ENCODE measurements at regions not wholly inside any gene's neighbourhood (a gene's known extent, or its start where the extent isn't known, plus 50 kb on each side); places are given as distances from the start of the nearest gene placed in this dataset.

GRCh38 chr12:118850244-118850825 is 131.0 kb upstream of the SRRM4 start:
- peak; percentile 59 for DNase-seq (ENCODE audit: low read depth, low spot score)

DNA sequence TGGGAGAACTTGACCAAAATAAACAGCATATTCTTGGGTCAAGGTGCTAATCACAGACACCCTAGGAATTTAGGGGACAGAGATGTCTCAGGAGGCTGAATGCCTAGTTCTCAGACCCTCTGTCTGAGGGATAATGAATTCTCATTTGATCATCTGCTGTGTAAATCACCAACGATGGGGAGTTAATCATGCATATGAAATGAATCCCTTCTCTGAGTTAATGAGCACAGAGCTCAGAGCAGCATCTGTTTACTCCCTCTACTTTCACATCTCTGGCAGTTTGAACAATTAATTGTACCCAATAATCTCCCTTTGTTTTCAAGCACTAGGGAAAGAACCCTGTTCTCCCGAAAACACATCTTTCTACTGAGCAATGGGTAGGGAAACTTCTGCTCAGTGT is 129.4 kb upstream of the SRRM4 start:
- DNase-seq (ENCODE audit: low read depth, low spot score) = no peak

GRCh38 chr12:118853634-118854033 is 127.7 kb upstream of the SRRM4 start:
- no peak for DNase-seq (ENCODE audit: low read depth, low spot score)

GRCh38 chr12:118855858-118856257 is 125.5 kb upstream of the SRRM4 start:
- DNase-seq (ENCODE audit: low read depth, low spot score) = no peak

DNA sequence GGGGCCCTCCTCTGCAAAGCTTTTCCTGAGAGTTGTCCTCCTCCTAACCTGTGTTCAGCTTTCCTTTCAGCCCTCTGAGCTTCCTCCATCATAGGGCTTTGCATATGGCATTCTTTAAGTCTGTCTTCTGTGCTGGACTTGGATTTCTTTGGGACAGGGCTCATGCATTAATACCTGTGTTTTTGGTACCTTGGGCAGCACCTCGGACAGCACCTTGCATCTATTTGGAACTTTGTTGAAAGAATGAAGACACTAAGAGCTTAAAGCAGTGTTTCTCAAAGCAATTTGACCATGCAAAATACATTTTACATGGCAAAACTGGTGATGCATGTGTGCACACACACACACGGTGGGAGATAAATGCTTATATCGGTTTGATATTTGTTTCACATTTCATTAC is 115.0 kb upstream of the SRRM4 start:
- DNase-seq (ENCODE audit: low read depth, low spot score) = no peak

DNA sequence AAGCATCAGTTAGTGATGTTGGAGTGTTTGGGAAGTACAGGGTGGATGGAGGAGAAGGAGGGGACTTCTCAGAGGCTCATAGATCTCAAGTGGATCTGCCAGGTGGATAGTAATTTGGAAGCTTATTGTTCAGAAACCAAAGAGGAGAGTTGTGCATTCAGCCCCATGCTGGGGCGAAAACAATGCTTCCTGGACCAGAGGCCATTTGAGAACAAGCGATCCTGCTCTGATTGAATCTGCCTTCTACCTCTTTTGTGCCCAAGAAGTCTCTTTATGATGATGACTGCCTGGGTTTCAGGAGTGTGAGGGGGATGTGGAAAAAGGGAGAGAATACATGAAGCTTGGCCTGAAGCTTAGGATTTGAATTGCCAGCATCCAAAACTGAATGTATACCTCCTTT is 110.8 kb upstream of the SRRM4 start:
- no peak for DNase-seq (ENCODE audit: low read depth, low spot score)

DNA sequence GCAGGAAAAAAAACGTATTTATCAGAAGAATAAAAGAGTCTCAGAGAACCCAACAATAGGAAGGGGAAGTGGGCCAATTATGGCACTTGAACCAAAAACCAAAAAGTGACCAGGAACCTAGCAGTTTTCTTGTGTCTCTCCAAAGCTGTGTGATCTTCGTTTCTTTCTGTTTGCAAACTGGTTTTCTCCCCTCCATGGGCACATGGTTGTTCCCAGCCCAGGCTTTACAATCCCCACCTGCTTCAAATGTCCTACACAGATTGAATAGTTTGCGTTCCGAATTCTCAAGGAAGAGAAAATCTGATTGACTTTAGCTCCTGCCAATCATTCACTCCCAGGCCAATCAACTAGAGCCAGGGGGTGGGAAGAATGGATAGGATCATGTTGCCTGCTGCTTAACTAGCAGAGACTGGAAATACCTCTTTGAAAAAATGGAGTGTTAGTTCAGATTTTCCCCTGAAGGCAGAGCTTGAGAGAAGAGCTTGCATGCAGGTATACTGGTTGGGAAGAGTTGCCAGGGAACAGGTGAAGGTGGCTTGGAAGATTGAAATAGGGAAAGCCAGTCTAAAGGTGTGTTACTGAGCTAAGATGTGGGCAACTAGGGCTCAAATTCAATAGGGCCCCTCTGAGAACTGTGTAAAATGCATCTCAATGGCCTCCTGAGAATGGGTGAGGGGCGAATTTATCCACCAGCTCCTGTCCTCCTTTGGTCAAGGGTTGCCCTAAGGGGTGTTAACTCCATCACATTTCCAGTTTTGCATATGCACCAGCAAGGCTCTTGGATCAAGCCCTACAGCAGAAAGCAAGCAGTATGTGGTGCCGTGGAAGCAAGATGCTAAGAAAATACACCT is 106.4 kb upstream of the SRRM4 start:
- peak; percentile 2 for DNase-seq (ENCODE audit: low read depth, low spot score)

- DNase-seq (ENCODE audit: low read depth, low spot score) = no peak
These were observed 100.4 kb upstream of the SRRM4 start for GRCh38 chr12:118880720-118881493.

DNA sequence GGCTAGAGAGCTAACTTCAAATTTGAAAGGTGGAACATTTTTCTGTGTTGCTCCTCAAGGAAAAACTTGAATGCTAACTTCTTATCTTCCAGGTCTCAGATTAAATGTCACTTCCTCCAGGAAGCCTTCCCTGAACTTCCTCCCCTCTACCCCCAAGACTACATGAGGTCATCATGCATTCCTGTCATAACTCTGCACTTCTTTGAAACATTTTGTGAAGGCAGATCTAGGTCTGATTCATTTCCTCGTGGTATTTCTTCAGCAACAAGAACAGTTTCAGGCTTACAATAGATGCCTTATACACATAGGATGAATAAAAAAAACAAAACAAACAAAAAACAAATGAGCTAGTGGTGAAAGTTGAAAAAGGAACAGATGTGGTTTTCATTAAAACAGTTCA is 97.1 kb upstream of the SRRM4 start:
- DNase-seq (ENCODE audit: low read depth, low spot score) = no peak

- no peak for DNase-seq (ENCODE audit: low read depth, low spot score)
These were observed 80.3 kb upstream of the SRRM4 start for GRCh38 chr12:118900993-118901392.

GRCh38 chr12:118908811-118909210 is 72.5 kb upstream of the SRRM4 start:
- no peak for DNase-seq (ENCODE audit: low read depth, low spot score)

DNA sequence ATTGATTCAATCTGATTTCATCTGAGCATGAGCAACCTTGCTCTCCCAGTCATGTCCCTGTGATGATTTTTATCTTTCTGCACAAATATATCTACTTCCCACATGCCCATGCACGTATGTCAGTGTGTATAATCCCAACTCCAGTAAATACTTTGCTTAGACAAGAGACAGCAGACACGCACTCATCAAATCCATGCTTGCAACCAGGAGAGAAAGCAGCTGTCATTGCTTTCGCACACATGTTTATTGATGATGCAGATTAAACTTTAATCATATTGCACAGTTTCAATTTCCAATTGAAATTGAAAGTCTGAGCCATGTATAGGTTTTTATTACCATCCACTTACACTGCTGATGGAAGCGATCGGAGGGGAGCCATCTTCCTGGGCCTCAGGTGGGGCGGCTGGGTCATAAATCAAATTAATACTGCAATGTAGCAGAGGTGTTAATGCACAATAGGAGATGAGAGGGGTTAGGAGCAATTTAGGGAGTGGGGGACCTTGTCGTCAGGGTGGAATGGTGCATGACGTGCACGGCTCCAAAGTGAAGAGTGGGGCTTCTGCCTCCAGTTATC is 68.6 kb upstream of the SRRM4 start:
- DNase-seq (ENCODE audit: low read depth, low spot score) = no peak

- no peak for DNase-seq (ENCODE audit: low read depth, low spot score)
These were observed 59.6 kb upstream of the SRRM4 start for GRCh38 chr12:118921761-118922160.

- DNase-seq (ENCODE audit: low read depth, low spot score) = peak; percentile 1
These were observed 58.9 kb upstream of the SRRM4 start for GRCh38 chr12:118922405-118922804.

GRCh38 chr12:118925407-118925806 is 55.9 kb upstream of the SRRM4 start:
- no peak for DNase-seq (ENCODE audit: low read depth, low spot score)

GRCh38 chr12:118925826-118926225 is 55.5 kb upstream of the SRRM4 start:
- no peak for DNase-seq (ENCODE audit: low read depth, low spot score)
